Ascending aorta (tissue), 2 donors: ENCODE measurements at regions not wholly inside any gene's neighbourhood (a gene's known extent, or its start where the extent isn't known, plus 50 kb on each side); places are given as distances from the start of the nearest gene placed in this dataset.

ENCODE experiments used
- DNase-seq, 2 donors: peaks; one replicate each; pipeline ENCODE4 v3.0.0-alpha.2; 2019; ENCODE audit warnings: low spot score in 2 of 2
- H3K27ac ChIP-seq, 2 donors: fragments of 200-600 bp; sonication (generic); one replicate each; pipeline ENCODE4 v1.5.1; 2016 to 2017; ENCODE audit warnings: mild to moderate bottlenecking in 1 of 2
- H3K27me3 ChIP-seq: fragments of 200-600 bp; sonication (generic); one replicate; pipeline ENCODE4 v1.5.1; 2017
- H3K36me3 ChIP-seq, 2 donors: fragments of 200-600 bp; sonication (generic); one replicate each; pipeline ENCODE4 v1.5.1; 2016
- H3K4me1 ChIP-seq, 2 donors: fragments of 200-600 bp; sonication (generic); one replicate each; pipeline ENCODE4 v1.5.1; 2016 to 2017; ENCODE audit warnings: mild to moderate bottlenecking in 1 of 2
- H3K4me3 ChIP-seq, 2 donors: fragments of 200-600 bp; sonication (generic); one replicate each; pipeline ENCODE4 v1.5.1; 2016 to 2017; ENCODE audit warnings: mild to moderate bottlenecking in 1 of 2
- H3K9me3 ChIP-seq, 2 donors: fragments of 200-600 bp; sonication (generic); one replicate each; pipeline ENCODE4 v1.5.1; 2016
- intact Hi-C: fragments of 100-400 bp; cut with DNase I; formaldehyde crosslinking; loops from one replicate; pipeline ENCODE4 v1.15.1; 2023
- TF ChIP-seq, protein P1 (sequence below), 3 experiments: fragments of 200-600 bp in 2 of 3; fragments of 450-650 bp in 1 of 3; sonication (generic) in 2 of 3; IDR thresholded peaks; one replicate each; pipeline ENCODE4 v1.5.1; 2016 to 2019; ENCODE audit warnings: antibody characterized with exemption in 3 of 3, mild to moderate bottlenecking in 1 of 3, moderate library complexity in 1 of 3

DNA sequence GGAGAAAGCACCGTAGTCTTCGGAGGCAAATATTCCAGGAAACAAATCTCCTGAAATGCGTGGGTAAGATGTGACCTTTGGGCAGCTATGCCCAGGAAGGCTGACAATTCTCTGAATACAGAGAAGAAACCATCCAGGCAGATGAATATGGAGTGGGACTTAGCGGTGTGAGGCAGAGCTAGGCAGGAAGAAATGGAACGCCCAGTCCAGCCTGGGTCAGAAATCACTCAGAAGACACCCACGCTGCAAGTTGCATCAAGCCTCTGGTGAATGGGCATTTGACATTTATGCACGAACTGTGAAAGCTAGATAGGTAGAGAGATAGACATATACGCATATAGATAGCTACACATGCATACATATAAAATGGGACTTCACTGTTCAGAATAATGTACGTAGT is 498.5 kb downstream of the QKI start:
- H3K27me3 ChIP-seq, result no peaks in the 10 kb centered on the region
- no peaks in the 10 kb centered on the region for H3K36me3 ChIP-seq
- TF ChIP-seq, protein P1, sequence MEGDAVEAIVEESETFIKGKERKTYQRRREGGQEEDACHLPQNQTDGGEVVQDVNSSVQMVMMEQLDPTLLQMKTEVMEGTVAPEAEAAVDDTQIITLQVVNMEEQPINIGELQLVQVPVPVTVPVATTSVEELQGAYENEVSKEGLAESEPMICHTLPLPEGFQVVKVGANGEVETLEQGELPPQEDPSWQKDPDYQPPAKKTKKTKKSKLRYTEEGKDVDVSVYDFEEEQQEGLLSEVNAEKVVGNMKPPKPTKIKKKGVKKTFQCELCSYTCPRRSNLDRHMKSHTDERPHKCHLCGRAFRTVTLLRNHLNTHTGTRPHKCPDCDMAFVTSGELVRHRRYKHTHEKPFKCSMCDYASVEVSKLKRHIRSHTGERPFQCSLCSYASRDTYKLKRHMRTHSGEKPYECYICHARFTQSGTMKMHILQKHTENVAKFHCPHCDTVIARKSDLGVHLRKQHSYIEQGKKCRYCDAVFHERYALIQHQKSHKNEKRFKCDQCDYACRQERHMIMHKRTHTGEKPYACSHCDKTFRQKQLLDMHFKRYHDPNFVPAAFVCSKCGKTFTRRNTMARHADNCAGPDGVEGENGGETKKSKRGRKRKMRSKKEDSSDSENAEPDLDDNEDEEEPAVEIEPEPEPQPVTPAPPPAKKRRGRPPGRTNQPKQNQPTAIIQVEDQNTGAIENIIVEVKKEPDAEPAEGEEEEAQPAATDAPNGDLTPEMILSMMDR (IDR thresholded peaks at IDR 0.05), result no peak
- intact Hi-C loops, result no loop called here
- DNase-seq, result no peak
- no peaks in the 10 kb centered on the region for H3K4me1 ChIP-seq
- no peaks in the 10 kb centered on the region for H3K9me3 ChIP-seq
- no peak overlapping the region for H3K4me3 ChIP-seq
- no peak overlapping the region for H3K27ac ChIP-seq

DNA sequence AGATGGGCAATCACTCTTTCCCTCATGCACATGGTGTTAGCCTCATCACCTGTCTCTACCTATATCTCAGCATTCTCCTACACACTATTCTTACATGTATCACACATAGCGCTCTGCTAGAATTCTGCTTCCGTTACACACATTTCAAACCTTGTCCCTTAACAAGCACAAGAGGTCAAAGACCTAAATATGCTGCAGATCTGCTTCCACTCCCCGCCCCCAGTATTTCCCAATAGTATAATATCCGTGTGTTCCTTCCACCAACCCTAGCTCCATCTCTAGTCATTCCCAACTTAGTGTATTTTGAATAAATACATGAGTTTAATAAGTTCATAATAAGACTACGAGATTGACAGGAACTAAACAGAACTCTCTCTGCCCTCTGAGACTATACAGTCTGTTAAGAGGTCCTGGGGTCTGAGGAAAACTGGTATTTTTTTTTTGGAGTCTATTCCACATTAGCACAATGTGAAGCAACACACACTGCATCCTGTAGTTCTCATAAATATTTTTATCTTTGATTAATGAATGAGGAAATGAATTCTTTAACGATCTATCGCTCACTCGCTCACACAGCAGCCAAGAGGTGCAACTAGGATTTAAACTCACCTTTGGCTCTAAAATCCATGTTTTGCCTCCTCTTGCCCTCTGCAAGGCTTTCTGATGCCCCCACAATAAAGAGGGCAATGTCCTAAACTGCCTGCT is 491.6 kb downstream of the QKI start:
- H3K9me3 ChIP-seq, result no peaks in the 10 kb centered on the region
- intact Hi-C loops, result no loop called here
- TF ChIP-seq, protein P1 (IDR thresholded peaks at IDR 0.05), result no peak

GRCh38 chr6:163904186-163904585 is 489.7 kb downstream of the QKI start:
- no peaks in the 10 kb centered on the region for H3K36me3 ChIP-seq
- TF ChIP-seq, protein P1 (IDR thresholded peaks at IDR 0.05), result no peak

More for the DNA sequence above, 491.6 kb downstream of the QKI start:
- no peak overlapping the region for H3K27ac ChIP-seq
- no peak for DNase-seq
- no peaks in the 10 kb centered on the region for H3K4me1 ChIP-seq
- H3K4me3 ChIP-seq, result no peak overlapping the region
- H3K36me3 ChIP-seq, result no peaks in the 10 kb centered on the region
- no peaks in the 10 kb centered on the region for H3K27me3 ChIP-seq

GRCh38 chr6:163903541-163903940 is 489.0 kb downstream of the QKI start:
- Histone ChIP-seq H3K4me1 (no peaks in the 10 kb centered on the region), H3K9me3 (no peaks in the 10 kb centered on the region), H3K36me3 (no peaks in the 10 kb centered on the region), H3K27me3 (no peaks in the 10 kb centered on the region), H3K27ac (no peak overlapping the region), H3K4me3 (no peak overlapping the region)
- intact Hi-C loops, result no loop called here
- no peak for DNase-seq
- TF ChIP-seq, protein P1 (IDR thresholded peaks at IDR 0.05), result no peak

More at GRCh38 chr6:163904186-163904585, 489.7 kb downstream of the QKI start:
- DNase-seq, result no peak
- H3K4me1 ChIP-seq, result no peaks in the 10 kb centered on the region
- intact Hi-C loops, result no loop called here
- H3K4me3 ChIP-seq, result no peak overlapping the region
- no peak overlapping the region for H3K27ac ChIP-seq
- H3K27me3 ChIP-seq, result no peaks in the 10 kb centered on the region
- no peaks in the 10 kb centered on the region for H3K9me3 ChIP-seq

DNA sequence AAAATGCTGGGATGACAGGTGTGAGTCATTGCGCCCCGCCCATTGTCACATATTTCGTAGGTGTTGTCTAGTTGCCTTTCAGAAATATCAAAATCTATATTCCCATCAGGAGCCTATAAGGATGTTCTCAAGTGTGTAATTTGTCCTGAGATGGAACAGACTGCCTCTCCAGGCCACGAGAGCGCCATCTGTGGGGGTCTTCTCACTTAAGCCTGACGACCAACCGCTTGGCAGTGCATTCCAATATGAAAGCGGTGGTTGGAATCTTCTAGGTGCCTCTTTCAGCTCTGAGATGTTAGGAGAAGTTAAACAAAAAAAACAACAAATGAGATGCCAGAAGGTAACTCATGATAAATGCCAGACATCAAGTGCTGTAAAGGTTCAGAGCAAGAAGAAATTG is 488.5 kb downstream of the QKI start:
- TF ChIP-seq, protein P1 (IDR thresholded peaks at IDR 0.05), result no peak
- intact Hi-C loops, result no loop called here

More for the DNA sequence above, 488.5 kb downstream of the QKI start:
- H3K4me3 ChIP-seq, result no peak overlapping the region
- no peaks in the 10 kb centered on the region for H3K9me3 ChIP-seq
- no peaks in the 10 kb centered on the region for H3K27me3 ChIP-seq
- no peaks in the 10 kb centered on the region for H3K4me1 ChIP-seq
- H3K36me3 ChIP-seq, result no peaks in the 10 kb centered on the region
- no peak overlapping the region for H3K27ac ChIP-seq
- DNase-seq, result no peak
